NCI-H2107 treated with DMSO at 0.1 percent for 48 hours (cell line): ENCODE measurements at regions not wholly inside any gene's neighbourhood (a gene's known extent, or its start where the extent isn't known, plus 50 kb on each side); places are given as distances from the start of the nearest gene placed in this dataset.
"Not testable (repeated sequence)": the region's sequence is repeated elsewhere in the genome, so short reads cannot be mapped to it uniquely, and the experiment has no call there.

ENCODE experiments used
- DNase-seq: peaks from one replicate; lab custom pipeline; 2025; ENCODE audit not compliant: unreplicated experiment; lab: John Stamatoyannopoulos, UW

DNA sequence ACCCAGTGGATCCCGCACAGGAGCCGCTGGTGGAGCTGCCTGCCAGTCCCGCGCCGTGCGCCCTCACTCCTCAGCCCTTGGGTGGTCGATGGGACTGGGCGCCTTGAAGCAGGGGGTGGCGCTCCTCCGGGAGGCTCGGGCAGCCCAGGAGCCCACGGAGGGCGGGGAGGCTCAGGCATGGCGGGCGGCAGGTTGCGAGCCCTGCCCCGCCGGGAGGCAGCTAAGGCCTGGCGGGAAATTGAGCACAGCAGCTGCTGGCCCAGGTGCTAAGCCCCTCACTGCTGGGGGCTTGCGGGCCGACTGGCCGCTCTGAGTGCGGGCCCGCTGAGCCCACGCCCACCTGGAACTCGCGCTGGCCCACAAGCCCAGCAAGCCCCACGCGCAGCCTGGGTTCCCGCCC is 127.1 kb upstream of the TMEM164 start:
- no peak for DNase-seq

DNA sequence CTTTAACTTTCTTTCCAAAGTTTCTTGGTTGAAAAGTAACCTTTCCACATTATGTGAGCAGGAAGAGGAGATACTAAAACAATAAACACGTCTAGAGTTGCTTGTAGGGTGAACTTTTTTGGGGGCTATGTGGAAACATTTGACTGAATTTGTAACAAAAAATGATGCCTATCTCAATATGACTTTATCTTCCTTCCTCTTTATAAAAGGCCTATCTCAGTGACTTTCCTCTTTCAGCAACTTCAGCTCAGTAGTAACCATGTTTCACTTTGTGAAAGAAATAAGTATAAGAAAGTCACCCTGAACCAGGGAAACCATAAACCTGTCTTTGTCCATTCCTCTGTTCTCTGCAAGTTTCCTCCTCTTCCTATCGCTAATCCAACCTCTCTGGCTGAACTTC is 124.7 kb upstream of the TMEM164 start:
- no peak for DNase-seq

DNA sequence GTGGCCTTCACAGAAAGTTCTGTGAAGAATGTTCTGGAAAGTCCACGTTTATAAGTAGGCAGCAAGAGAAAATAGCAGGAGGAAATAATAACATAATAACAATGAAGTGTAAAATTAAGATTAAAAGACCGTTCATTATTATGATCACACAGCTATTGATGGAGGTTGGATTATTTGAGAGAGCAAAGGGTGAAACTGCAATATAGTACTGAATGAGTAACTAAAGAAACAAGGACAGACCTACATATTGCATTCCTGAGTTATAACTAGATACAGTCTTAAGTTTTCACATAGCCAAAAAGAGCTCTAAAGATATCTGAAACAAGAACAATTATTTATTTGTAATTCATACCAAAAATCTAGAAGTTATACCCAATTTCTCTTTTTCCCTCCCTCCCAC is 122.9 kb upstream of the TMEM164 start:
- no peak for DNase-seq

DNA sequence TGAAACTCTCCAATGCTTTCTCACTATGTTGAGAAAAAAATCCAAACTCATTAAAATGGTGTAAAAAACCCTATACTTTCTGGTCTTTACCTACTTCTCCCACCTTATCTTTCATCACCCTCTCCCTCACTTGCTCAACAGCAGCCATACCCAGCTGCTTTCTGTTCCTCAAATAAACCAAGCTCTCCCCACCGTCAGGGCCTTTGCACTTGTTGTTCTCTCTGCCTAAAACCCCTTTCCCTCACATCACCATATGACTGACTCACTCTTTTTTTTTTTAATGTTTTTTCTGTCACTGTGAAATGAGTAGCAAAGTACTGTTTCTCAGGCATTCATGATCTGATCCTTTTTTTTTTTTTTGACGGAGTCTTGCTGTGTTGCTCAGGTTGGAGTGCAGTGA is 122.3 kb upstream of the TMEM164 start:
- no peak for DNase-seq

DNA sequence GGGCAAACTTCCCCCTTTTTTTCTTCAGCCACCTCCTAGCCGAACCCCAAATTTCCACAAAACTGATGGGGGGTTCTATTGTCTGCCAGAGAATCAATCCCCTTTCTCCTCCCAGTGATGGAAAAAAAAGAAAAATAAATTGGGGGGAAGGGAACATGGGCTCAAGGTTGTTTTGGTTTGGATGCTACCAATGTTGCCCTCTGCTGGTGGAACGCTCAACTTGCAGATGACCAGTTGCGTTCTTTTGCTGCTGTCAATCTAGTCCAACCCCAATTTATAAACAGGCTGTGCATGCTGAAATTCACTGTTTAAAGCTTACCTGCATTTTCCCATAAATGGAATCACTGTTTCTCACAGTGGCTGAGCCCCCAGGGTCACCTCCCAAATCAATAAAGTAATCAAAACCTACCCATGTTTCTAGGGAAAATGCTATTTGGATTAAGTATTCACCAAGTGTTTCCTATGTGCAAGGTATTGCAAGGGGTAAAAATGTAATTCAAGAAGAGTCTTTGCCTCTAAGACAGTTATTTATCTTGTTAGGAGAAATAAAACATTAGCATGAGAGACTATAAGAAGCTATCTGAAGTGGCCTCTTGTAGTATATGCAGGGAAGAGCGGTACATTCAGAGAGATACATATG is 116.7 kb upstream of the TMEM164 start:
- DNase-seq: peak; percentile 15

DNA sequence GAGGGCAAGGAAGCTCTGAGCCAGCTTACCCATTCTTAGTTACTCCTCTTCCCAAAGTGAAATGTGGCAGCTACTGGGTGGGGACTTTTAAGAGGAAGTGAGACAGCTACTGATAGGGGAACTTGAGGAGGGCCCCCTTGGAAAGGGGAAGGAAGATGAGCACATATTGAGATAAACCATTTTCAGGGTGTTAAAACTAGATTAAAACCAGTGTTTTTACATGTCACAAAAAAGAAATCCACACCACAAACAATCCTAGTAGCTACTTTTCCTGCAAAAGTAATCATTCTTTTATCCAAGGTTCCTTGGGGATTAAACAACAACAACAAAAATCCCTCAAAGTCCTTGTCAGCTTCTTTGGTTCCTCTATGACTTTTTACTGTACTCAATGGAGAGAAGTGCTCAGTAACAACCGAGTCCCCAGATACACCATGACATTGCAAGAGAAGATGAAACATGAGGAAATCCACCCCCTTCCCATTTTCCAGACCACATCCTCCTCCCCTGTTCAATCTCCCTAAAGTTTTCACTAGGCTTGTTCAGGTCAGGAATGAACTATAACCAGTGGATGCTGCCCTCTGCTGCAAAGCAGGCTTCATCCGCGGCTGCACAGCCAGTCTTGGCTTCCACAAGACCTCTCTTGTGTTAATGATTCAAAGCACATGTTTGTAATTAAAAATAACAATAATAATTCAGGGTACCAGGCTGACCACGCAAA is 113.5 kb upstream of the TMEM164 start:
- no peak for DNase-seq

DNA sequence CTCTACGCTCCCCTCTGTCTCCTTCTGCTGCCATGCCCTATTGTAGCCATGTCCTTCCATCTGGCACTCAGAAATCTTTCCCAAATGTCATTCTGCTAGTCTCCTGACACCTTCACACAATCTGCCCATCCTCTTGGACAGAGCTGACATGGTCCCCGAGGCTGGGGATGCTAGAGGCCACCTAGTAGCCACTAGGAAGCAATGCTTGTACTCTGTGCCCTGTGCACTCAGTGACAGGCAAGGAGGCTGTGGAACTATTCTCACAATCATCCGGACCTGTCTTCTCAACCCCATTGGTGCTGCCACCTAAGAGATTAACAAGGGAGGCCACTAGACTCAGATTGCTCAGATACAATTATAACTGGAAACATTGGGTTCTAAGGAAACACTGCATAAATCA is 112.6 kb upstream of the TMEM164 start:
- DNase-seq: no peak

DNA sequence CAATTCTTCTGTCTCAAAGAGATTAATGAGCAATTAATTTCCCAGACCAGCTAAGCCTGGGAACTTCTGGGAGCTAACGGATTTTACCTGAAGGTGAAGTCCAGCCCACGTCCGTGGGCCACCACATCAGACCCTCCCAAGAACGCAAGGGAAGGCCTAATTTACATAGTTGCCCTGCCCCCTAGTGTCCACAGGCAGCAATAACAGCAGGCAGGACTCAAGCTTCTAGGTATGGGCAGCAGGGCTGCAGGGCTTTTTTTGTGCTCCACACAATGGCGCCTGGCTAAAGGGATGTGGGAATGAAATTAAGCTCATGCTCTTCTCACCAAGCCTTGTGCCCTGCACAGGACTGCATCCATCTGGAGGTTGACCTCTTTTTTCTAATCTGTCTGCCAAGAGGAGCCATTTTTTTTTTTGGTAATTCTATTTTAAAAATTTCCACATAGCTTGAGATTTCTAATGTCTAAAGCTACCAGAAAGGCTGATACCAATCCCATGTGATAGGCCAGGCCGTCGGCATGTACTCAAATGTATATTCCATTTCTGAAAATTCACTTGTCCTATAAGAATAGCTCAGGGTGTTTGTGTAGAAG is 111.9 kb upstream of the TMEM164 start:
- DNase-seq: peak; percentile 43

DNA sequence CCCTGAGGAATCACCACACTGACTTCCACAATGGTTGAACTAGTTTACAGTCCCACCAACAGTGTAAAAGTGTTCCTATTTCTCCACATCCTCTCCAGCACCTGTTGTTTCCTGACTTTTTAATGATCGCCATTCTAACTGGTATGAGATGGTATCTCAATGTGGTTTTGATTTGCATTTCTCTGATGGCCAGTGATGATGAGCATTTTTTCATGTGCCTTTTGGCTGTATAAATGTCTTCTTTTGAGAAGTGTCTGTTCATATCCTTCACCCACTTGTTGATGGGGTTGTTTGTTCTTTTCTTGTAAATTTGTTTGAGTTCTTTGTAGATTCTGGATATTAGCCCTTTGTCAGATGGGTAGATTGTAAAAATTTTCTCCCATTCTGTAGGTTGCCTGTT is 106.9 kb upstream of the TMEM164 start:
- DNase-seq: not testable (repeated sequence)

DNA sequence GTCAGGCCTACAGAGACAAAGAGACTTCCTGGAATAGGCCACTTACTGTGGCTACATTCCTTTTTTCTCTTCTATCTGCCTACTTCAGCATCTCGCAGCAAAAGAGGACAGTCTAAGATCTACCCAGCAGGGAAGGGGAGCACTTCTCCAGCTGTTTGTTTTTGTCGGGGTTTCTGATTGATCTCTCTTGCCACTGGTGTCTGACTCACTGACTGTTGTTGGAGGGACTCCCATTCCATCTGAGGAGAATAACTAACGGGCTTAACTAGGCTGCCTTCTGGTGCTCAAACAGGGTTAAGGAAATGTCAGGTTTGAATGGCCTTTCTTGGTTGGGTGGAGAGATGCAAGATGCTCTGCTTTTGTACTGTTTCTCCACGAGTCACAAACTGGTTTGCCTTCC is 100.2 kb upstream of the TMEM164 start:
- no peak for DNase-seq

DNA sequence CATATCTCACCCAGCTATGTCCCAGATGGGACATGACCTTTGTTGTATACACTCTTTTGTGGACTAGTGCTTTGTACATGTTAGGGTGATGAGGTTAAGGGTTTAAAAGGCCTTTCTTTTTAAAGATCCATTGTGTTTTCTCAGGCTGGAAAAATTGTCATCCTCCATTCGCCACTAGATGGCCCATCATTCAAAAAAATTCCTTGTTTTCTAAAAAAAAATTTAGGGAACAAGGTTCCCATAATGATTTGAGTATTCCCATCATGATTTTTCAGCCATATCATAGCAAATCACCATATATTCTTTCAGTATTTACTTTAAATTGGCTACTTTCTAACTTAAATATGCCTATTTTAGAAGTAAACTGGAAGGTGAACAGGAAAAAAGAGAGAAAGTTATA is 91.9 kb upstream of the TMEM164 start:
- peak; percentile 21 for DNase-seq

DNA sequence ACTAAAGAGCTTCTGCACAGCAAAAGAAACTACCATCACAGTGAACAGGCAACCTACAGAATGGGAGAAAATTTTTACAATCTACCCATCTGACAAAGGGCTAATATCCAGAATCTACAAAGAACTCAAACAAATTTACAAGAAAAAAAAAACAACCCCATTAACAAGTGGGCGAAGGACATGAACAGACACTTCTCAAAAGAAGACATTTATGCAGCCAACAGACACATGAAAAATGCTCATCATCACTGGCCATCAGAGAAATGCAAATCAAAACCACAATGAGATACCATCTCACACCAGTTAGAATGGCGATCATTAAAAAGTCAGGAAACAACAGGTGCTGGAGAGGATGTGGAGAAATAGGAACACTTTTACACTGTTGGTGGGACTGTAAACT is 89.9 kb upstream of the TMEM164 start:
- DNase-seq: not testable (repeated sequence)

DNA sequence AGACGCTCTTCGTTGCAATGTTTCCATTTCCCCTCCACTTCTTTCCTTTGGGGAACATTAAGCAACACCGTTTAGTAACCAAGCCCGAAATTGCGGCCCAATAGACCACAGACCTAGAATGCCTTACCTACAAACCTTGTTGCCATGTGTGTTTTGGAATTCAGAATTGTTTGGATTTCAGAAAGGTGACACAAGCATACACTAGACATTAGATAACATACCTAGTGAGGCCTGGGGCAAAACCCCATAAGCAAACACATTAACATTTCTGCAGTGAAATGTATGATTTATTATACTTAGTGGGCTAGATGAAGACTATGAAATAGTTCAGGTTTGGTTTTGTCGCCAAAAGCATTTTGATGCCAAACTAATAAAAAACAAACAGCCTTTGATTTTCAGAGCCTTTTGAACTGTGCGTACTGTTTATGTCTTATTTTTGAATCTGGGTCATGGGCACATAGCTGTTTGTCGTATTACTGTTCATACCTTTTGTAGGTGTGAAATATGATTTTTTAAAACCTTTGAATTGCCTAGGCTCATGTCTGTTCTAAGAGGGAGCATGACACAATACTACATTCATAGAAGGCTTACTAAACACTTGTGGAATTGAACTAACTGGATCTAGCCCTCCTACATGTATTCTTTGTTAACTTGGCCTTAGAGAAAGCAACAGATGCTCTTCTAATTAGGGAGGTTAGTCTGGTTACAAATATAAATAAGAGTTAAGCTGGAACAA is 88.6 kb upstream of the TMEM164 start:
- DNase-seq: no peak

DNA sequence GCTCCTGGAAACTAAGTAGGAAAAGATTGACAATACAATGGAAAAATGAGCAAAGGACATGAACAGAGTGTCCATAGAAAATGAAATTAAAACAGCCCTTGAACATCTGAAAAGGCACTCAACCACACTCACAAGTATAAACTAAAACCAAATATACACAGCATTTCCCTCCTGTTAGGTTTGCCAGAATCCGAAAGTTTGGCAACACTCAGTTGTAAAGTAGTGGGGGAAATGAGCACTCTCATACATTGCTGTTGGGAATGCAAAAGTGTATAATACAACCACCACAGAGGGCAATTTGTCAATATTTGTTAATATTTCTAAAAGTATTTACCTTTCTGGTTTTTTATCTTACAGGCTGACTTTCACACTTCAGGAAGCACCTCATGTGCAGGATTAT is 84.2 kb upstream of the TMEM164 start:
- no peak for DNase-seq

DNA sequence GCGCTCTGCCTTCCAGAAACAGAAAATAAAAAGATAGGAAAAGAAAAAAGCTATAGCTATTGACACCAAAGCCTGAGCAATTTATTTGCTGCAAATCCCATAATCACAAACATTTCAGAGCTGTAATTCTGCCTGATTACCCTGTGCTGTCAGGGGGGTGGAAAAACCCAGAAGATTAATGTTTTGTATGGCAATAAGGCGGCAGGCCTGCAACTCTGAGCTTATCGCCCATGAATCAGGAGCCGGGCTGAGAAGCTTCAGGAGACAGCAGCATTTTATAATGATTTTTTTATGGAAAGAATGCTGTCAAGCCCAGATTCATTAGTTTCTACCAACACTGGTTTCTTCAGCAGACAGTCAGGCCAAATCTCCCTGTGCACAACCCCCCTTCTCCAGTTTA is 82.6 kb upstream of the TMEM164 start:
- no peak for DNase-seq

DNA sequence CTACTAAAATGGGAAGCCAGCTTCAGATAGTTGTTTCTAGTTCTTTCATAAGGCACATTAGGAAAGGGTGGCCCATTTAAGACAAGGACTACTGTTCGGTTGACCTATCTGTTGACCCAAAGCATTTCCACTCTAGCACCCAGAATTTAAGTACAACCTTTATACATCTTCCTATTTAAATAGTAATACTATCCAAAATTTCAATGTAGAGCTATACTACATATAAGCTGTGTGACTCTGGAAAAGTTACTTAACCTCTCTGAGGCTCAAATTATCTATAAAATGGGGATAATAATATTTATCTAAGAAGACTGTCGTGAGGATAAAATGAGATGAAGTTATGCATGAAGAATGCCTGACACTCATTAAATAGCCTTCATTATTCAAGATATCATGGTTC is 82.0 kb upstream of the TMEM164 start:
- no peak for DNase-seq

DNA sequence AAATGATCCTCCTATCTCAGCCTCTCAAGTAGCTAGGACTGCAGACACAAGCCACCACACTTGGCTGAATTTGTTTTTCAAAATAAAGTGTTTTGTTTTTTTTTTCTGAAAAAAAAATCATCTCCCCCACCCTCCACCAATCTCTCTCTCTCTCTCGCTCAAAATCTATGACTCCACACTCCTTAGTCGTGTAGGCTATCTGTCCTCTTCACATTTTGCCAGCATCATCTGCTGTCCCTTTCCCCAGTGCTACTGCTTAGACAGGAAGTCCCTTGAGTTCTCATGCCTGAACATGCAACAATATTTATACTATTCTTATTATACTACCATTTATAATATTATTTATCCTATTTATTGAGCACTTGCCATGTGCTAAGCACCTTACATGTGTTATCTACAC is 80.7 kb upstream of the TMEM164 start:
- no peak for DNase-seq

DNA sequence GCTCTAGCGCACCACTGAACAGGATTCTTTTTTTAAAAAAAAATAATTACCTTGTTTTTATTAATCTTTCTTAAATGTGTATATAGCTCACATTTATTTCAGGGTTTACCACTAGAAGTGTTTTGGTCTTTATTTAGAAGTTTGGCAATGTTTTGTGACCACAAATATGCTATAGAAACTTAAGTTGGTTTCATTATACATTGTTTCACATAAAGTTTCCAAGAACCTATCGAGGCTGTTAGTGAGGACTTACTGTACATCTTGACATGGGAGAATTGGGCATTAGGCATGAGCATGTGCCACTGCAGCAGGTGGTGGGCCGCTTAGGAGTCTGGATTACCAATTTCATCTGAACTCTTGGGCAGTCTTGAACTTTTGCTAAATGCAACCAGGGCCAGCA is 77.9 kb upstream of the TMEM164 start:
- not testable (repeated sequence) for DNase-seq

DNA sequence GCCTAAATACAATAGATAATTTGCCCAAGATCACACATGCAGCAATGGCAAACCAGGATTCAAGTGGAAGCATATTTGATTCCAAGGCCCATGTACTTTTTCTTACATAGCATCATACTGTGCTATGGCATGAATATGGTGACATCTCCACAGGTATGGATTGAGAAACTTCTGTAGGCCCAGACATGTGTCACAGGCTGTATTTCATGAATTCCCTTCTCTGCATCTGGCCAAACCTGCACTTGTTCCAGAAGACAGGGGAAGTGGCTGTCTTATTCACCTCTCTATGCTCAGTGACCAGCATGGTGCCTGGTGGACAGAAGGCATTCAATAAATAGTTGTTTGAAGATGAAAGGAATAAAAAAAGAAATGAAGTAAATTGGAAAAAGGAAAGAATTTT is 77.3 kb upstream of the TMEM164 start:
- DNase-seq: no peak

DNA sequence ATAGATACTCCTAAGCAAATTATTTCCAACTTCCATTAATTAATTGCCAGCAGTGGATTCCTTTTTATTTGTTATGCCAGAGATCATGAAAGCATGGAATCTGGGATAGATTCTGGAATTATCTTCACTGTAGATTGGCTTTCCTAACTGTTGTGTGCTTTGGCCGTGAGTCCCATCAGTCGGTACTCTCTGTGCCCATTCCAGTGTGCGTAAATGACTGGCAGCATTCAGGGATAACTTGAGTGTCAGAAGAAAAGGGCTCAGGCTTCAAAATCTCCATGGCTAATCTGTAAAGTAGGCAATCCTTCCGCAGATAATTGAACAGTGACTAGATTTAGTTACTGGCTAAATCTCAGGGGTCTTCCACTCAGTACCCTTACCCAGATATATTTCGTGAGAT is 76.8 kb upstream of the TMEM164 start:
- DNase-seq: no peak

DNA sequence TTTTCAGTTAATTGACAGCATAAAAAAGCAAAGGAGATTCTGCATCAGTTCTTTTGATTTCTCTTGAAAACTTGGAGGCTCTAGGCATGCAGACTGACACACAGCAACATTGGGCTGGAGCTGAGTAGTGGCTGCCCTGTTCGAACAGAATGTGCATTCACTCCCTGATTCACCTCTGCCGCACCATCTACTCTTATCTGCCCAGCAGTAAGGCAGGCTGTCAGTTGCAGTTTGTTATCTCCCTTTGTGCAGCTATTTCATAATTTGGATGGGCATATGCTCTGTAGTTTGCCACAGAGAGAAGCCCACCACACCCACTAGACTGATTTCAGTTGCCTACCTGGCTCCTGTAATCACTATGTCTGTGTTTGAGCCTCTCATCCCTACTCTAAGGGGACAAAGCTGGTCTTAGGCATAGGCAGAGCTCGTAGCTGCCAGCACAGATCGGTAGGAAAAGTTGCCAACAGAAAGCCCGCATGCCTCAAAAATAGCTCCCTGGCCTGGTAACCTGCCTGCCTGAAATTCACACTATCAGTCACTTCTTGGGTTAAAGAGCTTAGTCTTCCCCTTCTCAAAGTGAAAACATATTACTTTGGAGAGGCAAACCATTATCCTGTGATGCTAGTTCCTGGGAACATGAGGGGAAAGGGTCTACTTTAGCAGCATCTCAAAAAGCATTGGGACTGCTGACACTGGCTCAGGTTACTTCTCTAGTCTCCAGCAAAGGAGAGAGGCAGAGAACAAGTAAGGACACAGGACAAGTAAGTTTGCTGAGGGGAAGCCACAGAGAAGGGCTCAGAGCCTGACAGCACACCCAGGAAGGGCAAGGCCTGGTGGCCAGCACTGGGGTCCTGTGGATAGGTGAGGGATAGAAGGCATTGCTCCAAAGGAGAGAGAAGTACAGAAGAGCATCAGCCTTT is 75.9 kb upstream of the TMEM164 start:
- no peak for DNase-seq
